Motor neuron (in vitro differentiated cells): ENCODE measurements at regions not wholly inside any gene's neighbourhood (a gene's known extent, or its start where the extent isn't known, plus 50 kb on each side); places are given as distances from the start of the nearest gene placed in this dataset.
"Not testable (repeated sequence)": the region's sequence is repeated elsewhere in the genome, so short reads cannot be mapped to it uniquely, and the experiment has no call there.

ENCODE experiments used
- ATAC-seq, 8 experiments: fragments of 200-7000 bp; cut with Tn5 transposase; replicated peaks in 6 of 8; 2 replicates each; pipeline ENCODE4 v1.8.0; 2021; ENCODE audit warnings: mild to moderate bottlenecking in 8 of 8, moderate library complexity in 8 of 8
- H3K27ac ChIP-seq, 2 donors: fragments of 250-450 bp; sonication (Bioruptor Pico); 2 replicates each; pipeline ENCODE4 v1.9.0; 2021; ENCODE audit warnings: antibody characterized with exemption in 2 of 2, mild to moderate bottlenecking in 2 of 2, moderate library complexity in 1 of 2
- H3K4me1 ChIP-seq, 2 donors: fragments of 250-450 bp; sonication (Bioruptor Pico); replicated peaks in 1 of 2; 2 replicates each; pipeline ENCODE4 v1.6.1; 2021; ENCODE audit warnings: antibody characterized with exemption in 2 of 2, mild to moderate bottlenecking in 2 of 2, moderate library complexity in 1 of 2
- H3K4me3 ChIP-seq, 5 donors: fragments of 250-450 bp; sonication (Bioruptor Pico); 2 replicates each; pipeline ENCODE4 v1.9.0; 2021; ENCODE audit warnings: antibody characterized with exemption in 5 of 5, mild to moderate bottlenecking in 5 of 5, moderate library complexity in 4 of 5
- WGBS, 10 experiments: fragments of 450-650 bp; shearing (Covaris generic); methylation state at CpG; one replicate each; pipeline ENCODE4 v1.0.0; 2022; 5-methylcytosine and 5-hydroxymethylcytosine counted together
- in situ Hi-C, 9 experiments: fragments of 400-800 bp; cut with MboI; loops; one replicate each; pipeline ENCODE4 v1.15.0; 2021; ENCODE audit warnings: low sequenced_read_pairs in 9 of 9, low pct_unique_long_range_greater_than_20kb in 2 of 9; ENCODE audit not compliant: unreplicated experiment in 9 of 9

- no peak overlapping the region for H3K27ac ChIP-seq
- no peaks in the 10 kb centered on the region for H3K4me1 ChIP-seq
- no peak for ATAC-seq
- no peak overlapping the region for H3K4me3 ChIP-seq
- in situ Hi-C loops: no loop called here
- no CpG with 5 or more reads among the region's 1 CpG for WGBS, 10 experiments
Observed at GRCh38 chrX:28178206-28178605, 197.0 kb upstream of the DCAF8L1 start.

GRCh38 chrX:28177202-28177601, 196.0 kb upstream of the DCAF8L1 start:
- Histone ChIP-seq H3K4me1 (no peaks in the 10 kb centered on the region), H3K4me3 (no peak overlapping the region), H3K27ac (no peak overlapping the region)
- in situ Hi-C loops: no loop called here
- ATAC-seq: no peak
- 0 to 57% (median 15%) methylated on average over 1 to 3 of the region's 4 CpGs; no CpG with 5 or more reads in 6 of the 10 experiments for WGBS, 10 experiments

GRCh38 chrX:28170713-28171112, 189.5 kb upstream of the DCAF8L1 start:
- in situ Hi-C loops: no loop called here
- no peak for ATAC-seq
- H3K4me1 ChIP-seq: no peaks in the 10 kb centered on the region
- H3K4me3 ChIP-seq: no peak overlapping the region
- no peak overlapping the region for H3K27ac ChIP-seq
- WGBS, 10 experiments: 0 to 100% (median 42%) methylated on average over 1 to 2 of the region's 2 CpGs; no CpG with 5 or more reads in 6 of the 10 experiments

GRCh38 chrX:28158019-28158777, 176.9 kb upstream of the DCAF8L1 start:
- Histone ChIP-seq H3K4me3 (no peak overlapping the region), H3K27ac (no peak overlapping the region), H3K4me1 (no peaks in the 10 kb centered on the region)
- ATAC-seq: no peak
- WGBS, 10 experiments: 0 to 94% (median 20%) methylated on average over 1 to 9 of the region's 9 CpGs; no CpG with 5 or more reads in 3 of the 10 experiments
- in situ Hi-C loops: no loop called here

GRCh38 chrX:28152263-28152662, 171.0 kb upstream of the DCAF8L1 start:
- ATAC-seq, H3K27ac ChIP-seq, H3K4me3 ChIP-seq, in situ Hi-C loops, H3K4me1 ChIP-seq: not testable (repeated sequence)
- no CpG with 5 or more reads among the region's 9 CpGs for WGBS, 10 experiments

GRCh38 chrX:28135378-28136047, 154.3 kb upstream of the DCAF8L1 start:
- H3K27ac ChIP-seq: no peak overlapping the region
- in situ Hi-C loops: no loop called here
- H3K4me1 ChIP-seq: no peaks in the 10 kb centered on the region
- no peak for ATAC-seq
- WGBS, 10 experiments: 23 to 100% (median 75%) methylated on average over 1 to 6 of the region's 6 CpGs; no CpG with 5 or more reads in 2 of the 10 experiments
- no peak overlapping the region for H3K4me3 ChIP-seq

GRCh38 chrX:28133763-28134162, 152.5 kb upstream of the DCAF8L1 start:
- no peaks in the 10 kb centered on the region for H3K4me1 ChIP-seq
- ATAC-seq: no peak
- H3K27ac ChIP-seq: no peak overlapping the region
- H3K4me3 ChIP-seq: no peak overlapping the region
- 0 to 100% (median 43%) methylated on average over 1 to 3 of the region's 4 CpGs; no CpG with 5 or more reads in 3 of the 10 experiments for WGBS, 10 experiments
- in situ Hi-C loops: no loop called here

GRCh38 chrX:28127662-28128061, 146.4 kb upstream of the DCAF8L1 start:
- H3K27ac ChIP-seq: no peak overlapping the region
- H3K4me1 ChIP-seq: no peaks in the 10 kb centered on the region
- no peak for ATAC-seq
- in situ Hi-C loops: no loop called here
- WGBS, 10 experiments: 0 to 70% (median 41%) methylated on average over 1 to 3 of the region's 3 CpGs; no CpG with 5 or more reads in 6 of the 10 experiments
- H3K4me3 ChIP-seq: no peak overlapping the region

GRCh38 chrX:28126886-28127285, 145.6 kb upstream of the DCAF8L1 start:
- Histone ChIP-seq H3K27ac (no peak overlapping the region), H3K4me3 (no peak overlapping the region), H3K4me1 (no peaks in the 10 kb centered on the region)
- in situ Hi-C loops: no loop called here
- no peak for ATAC-seq

GRCh38 chrX:28124416-28124815, 143.2 kb upstream of the DCAF8L1 start:
- H3K27ac ChIP-seq: no peak overlapping the region
- 0 to 83% (median 63%) methylated on average over 1 to 2 of the region's 2 CpGs; no CpG with 5 or more reads in 4 of the 10 experiments for WGBS, 10 experiments
- no peak for ATAC-seq
- in situ Hi-C loops: no loop called here
- no peak overlapping the region for H3K4me3 ChIP-seq
- H3K4me1 ChIP-seq: no peaks in the 10 kb centered on the region

- in situ Hi-C loops, H3K27ac ChIP-seq, ATAC-seq, H3K4me1 ChIP-seq, H3K4me3 ChIP-seq: not testable (repeated sequence)
- 86 to 100% (median 100%) methylated on average over 1 of the region's 8 CpGs; no CpG with 5 or more reads in 7 of the 10 experiments for whole genome bisulfite sequencing, 10 experiments
Observed at GRCh38 chrX:28120580-28121245, 139.5 kb upstream of the DCAF8L1 start.

GRCh38 chrX:28120072-28120471, 138.8 kb upstream of the DCAF8L1 start:
- in situ Hi-C loops: no loop called here
- H3K27ac ChIP-seq: no peak overlapping the region
- WGBS, 10 experiments: 0 to 100% (median 70%) methylated on average over 1 to 4 of the region's 4 CpGs; no CpG with 5 or more reads in 3 of the 10 experiments
- no peaks in the 10 kb centered on the region for H3K4me1 ChIP-seq
- H3K4me3 ChIP-seq: no peak overlapping the region
- ATAC-seq: no peak

GRCh38 chrX:28108186-28108945, 127.1 kb upstream of the DCAF8L1 start:
- Histone ChIP-seq H3K4me3 (no peak overlapping the region), H3K4me1 (no peaks in the 10 kb centered on the region), H3K27ac (no peak overlapping the region)
- ATAC-seq: peak in 2 of 8 experiments; percentile 17 to 34
- 0 to 60% (median 20%) methylated on average over 1 of the region's 1 CpG; no CpG with 5 or more reads in 3 of the 10 experiments for WGBS, 10 experiments
- in situ Hi-C loops: no loop called here
